ENCODE measurements at regions not wholly inside any gene's neighbourhood (a gene's known extent, or its start where the extent isn't known, plus 50 kb on each side); places are given as distances from the start of the nearest gene placed in this dataset.

DNA sequence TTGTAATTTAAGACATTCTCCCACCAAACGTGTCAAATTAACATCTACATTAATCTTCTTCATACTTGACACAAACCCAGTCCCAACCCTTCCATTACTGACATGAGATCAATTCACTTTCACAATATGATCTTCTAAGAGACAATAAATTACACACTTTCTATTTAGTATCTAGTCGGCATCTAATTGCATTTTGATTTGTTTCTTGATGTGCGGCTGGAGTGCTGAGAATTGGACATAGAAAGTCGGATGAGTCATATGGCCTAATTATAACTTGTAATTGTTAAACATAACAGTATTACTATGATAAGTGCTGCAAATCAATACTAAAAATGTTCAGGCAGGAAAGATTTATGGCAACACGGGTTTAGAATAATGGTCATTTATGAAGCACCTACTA lies 78.4 kb upstream of the RORA start:
- Mint-ChIP-seq H3K4me3 (no peak overlapping the region), H3K27ac (no peak overlapping the region), H3K27me3 (no peaks in the 10 kb centered on the region), H3K36me3 (no peaks in the 10 kb centered on the region), H3K9me3 (peaks cover 0 to 2% (median 0%) of the 10 kb centered on the region in 7 donors), H3K4me1 (no peaks in the 10 kb centered on the region)
- Histone ChIP-seq H3K27ac (ENCODE audit: insufficient read depth, low read length, poor library complexity, severe bottlenecking) (no peak overlapping the region), H3K27me3 (ENCODE audit: control insufficient read depth, insufficient read depth, low read length) (no peaks in the 10 kb centered on the region), H3K4me1 (ENCODE audit: control insufficient read depth, insufficient read depth, low read length, poor library complexity, severe bottlenecking) (no peaks in the 10 kb centered on the region), H3K9me3 (ENCODE audit: control insufficient read depth in 2 of 2, low read length in 2 of 2) (no peaks in the 10 kb centered on the region), H3K4me3 (ENCODE audit: low read depth, low read length) (no peak overlapping the region), H3K36me3 (ENCODE audit: control insufficient read depth, insufficient read depth, low read length) (no peaks in the 10 kb centered on the region)
- no peak for DNase-seq
- no peak for ATAC-seq (ENCODE audit: low read depth in 2 of 2)

GRCh38 chr15:61301701-61302100 lies 72.6 kb upstream of the RORA start:
- DNase-seq (no peak), ATAC-seq (ENCODE audit: low read depth in 2 of 2) (no peak)
- Mint-ChIP-seq H3K36me3 (no peaks in the 10 kb centered on the region), H3K4me1 (no peaks in the 10 kb centered on the region), H3K27me3 (peaks cover 9% of the 10 kb centered on the region), H3K9me3 (peaks cover 0 to 1% (median 0%) of the 10 kb centered on the region in 7 donors), H3K4me3 (no peak overlapping the region), H3K27ac (no peak overlapping the region)
- Histone ChIP-seq H3K4me1 (ENCODE audit: control insufficient read depth, insufficient read depth, low read length, poor library complexity, severe bottlenecking) (no peaks in the 10 kb centered on the region), H3K27me3 (ENCODE audit: control insufficient read depth, insufficient read depth, low read length) (no peaks in the 10 kb centered on the region), H3K4me3 (ENCODE audit: low read depth, low read length) (no peak overlapping the region), H3K36me3 (ENCODE audit: control insufficient read depth, insufficient read depth, low read length) (no peaks in the 10 kb centered on the region), H3K9me3 (ENCODE audit: control insufficient read depth in 2 of 2, low read length in 2 of 2) (no peaks in the 10 kb centered on the region), H3K27ac (ENCODE audit: insufficient read depth, low read length, poor library complexity, severe bottlenecking) (no peak overlapping the region)

DNA sequence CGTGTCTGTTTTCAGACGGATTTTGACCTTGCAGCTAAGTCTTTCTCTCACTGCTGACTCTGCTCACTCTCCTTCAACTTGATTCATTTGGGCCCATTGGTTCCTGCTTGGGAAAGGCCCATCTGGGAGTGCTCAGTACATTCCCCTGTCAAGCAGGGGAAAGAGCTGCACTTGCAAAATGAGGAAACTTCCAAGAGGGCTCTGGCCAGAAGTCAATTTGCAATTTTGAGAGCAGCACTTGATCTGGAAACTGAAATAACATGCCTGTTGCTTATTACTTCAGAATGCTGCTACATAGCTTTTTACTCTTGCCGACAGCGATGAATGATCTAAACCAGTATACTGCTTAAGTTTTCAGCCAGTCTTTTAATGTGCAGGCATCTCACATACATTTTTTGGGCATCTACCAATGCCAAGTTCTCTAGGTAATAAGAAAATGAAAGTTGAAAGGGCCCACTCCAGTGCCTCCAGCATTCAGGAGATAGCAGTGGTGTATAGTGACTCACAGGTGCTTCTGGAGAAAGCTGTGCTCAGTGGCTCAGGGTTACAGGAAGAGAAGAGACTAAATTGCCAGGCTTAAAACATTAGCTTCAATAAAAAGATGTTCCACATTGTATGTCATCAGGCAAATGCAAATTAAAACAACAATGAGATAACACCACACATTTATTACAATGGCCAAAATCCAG lies 70.1 kb upstream of the RORA start:
- Histone ChIP-seq H3K27ac (ENCODE audit: insufficient read depth, low read length, poor library complexity, severe bottlenecking) (no peak overlapping the region), H3K4me3 (ENCODE audit: low read depth, low read length) (no peak overlapping the region), H3K36me3 (ENCODE audit: control insufficient read depth, insufficient read depth, low read length) (no peaks in the 10 kb centered on the region), H3K27me3 (ENCODE audit: control insufficient read depth, insufficient read depth, low read length) (no peaks in the 10 kb centered on the region), H3K9me3 (ENCODE audit: control insufficient read depth in 2 of 2, low read length in 2 of 2) (no peaks in the 10 kb centered on the region), H3K4me1 (ENCODE audit: control insufficient read depth, insufficient read depth, low read length, poor library complexity, severe bottlenecking) (no peaks in the 10 kb centered on the region)
- ATAC-seq (ENCODE audit: low read depth in 2 of 2), result no peak
- Mint-ChIP-seq H3K4me1 (no peaks in the 10 kb centered on the region), H3K9me3 (peaks cover 0 to 1% (median 0%) of the 10 kb centered on the region in 7 donors), H3K36me3 (no peaks in the 10 kb centered on the region), H3K4me3 (no peak overlapping the region), H3K27me3 (peaks cover 9% of the 10 kb centered on the region), H3K27ac (no peak overlapping the region)
- no peak for DNase-seq

GRCh38 chr15:61295239-61295638 lies 66.1 kb upstream of the RORA start:
- Mint-ChIP-seq H3K27me3 (peaks cover 18% of the 10 kb centered on the region), H3K4me1 (no peaks in the 10 kb centered on the region), H3K36me3 (no peaks in the 10 kb centered on the region), H3K27ac (no peak overlapping the region), H3K4me3 (no peak overlapping the region), H3K9me3 (peaks cover 0 to 1% (median 0%) of the 10 kb centered on the region in 7 donors)
- Histone ChIP-seq H3K27me3 (ENCODE audit: control insufficient read depth, insufficient read depth, low read length) (no peaks in the 10 kb centered on the region), H3K36me3 (ENCODE audit: control insufficient read depth, insufficient read depth, low read length) (no peaks in the 10 kb centered on the region), H3K4me3 (ENCODE audit: low read depth, low read length) (no peak overlapping the region), H3K4me1 (ENCODE audit: control insufficient read depth, insufficient read depth, low read length, poor library complexity, severe bottlenecking) (no peaks in the 10 kb centered on the region), H3K9me3 (ENCODE audit: control insufficient read depth in 2 of 2, low read length in 2 of 2) (no peaks in the 10 kb centered on the region), H3K27ac (ENCODE audit: insufficient read depth, low read length, poor library complexity, severe bottlenecking) (no peak overlapping the region)
- DNase-seq, result no peak
- ATAC-seq (ENCODE audit: low read depth in 2 of 2), result no peak

DNA sequence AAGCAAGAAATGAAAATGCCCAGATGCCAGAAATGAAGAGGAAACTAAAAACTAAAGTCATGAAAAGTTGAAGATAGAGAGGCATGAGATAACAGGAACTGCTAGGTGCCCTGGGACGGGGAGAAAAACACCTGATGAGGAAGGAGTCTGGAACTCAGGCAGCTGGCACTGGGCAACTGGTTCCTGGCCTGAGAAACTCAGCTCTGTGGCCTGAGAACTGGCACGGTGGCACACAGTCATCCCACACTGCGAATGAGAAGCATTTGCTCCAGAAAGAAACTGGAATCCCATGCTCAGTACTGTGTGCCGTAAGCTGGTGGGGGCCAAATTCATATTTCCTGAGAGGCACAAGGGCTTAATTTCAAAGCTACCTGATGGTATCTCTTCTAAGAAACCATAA lies 53.6 kb upstream of the RORA start:
- H3K4me1 Mint-ChIP-seq, result no peaks in the 10 kb centered on the region
- Histone ChIP-seq H3K4me3 (ENCODE audit: low read depth, low read length) (no peak overlapping the region), H3K36me3 (ENCODE audit: control insufficient read depth, insufficient read depth, low read length) (no peaks in the 10 kb centered on the region), H3K27me3 (ENCODE audit: control insufficient read depth, insufficient read depth, low read length) (peaks cover 20% of the 10 kb centered on the region), H3K4me1 (ENCODE audit: control insufficient read depth, insufficient read depth, low read length, poor library complexity, severe bottlenecking) (no peaks in the 10 kb centered on the region), H3K27ac (ENCODE audit: insufficient read depth, low read length, poor library complexity, severe bottlenecking) (no peak overlapping the region), H3K9me3 (ENCODE audit: control insufficient read depth in 2 of 2, low read length in 2 of 2) (no peaks in the 10 kb centered on the region)
- H3K36me3 Mint-ChIP-seq, result no peaks in the 10 kb centered on the region
- H3K9me3 Mint-ChIP-seq, result peaks cover 0 to 5% (median 0%) of the 10 kb centered on the region in 7 donors
- H3K27ac Mint-ChIP-seq, result no peak overlapping the region
- peaks cover 33% of the 10 kb centered on the region for H3K27me3 Mint-ChIP-seq
- no peak for DNase-seq
- no peak for ATAC-seq (ENCODE audit: low read depth in 2 of 2)
- no peak overlapping the region for H3K4me3 Mint-ChIP-seq

DNA sequence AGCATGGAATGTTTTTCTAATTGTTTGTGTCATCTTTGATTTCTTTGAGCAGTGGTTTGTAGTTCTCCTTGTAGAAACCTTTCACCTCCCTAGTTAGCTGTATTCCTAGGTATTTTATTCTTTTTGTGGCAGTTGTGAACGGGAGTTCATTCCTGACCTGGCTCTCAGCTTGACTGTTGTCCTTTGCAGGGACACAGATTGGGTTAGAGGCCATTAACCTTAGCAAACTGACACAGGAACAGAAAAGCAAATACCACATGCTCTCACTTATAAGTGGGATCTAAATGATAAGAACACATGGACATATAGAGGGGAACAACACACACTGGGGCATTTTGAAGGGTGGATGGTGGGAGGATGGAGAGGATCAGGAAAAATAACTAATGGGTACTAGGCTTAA lies 52.2 kb upstream of the RORA start:
- H3K36me3 ChIP-seq (ENCODE audit: control insufficient read depth, insufficient read depth, low read length), result no peaks in the 10 kb centered on the region
- ATAC-seq (ENCODE audit: low read depth in 2 of 2), result no peak
- no peak overlapping the region for H3K27ac Mint-ChIP-seq
- no peaks in the 10 kb centered on the region for H3K9me3 ChIP-seq (ENCODE audit: control insufficient read depth in 2 of 2, low read length in 2 of 2)
- H3K9me3 Mint-ChIP-seq, result peaks cover 0 to 5% (median 0%) of the 10 kb centered on the region in 7 donors
- peaks cover 16% of the 10 kb centered on the region for H3K27me3 ChIP-seq (ENCODE audit: control insufficient read depth, insufficient read depth, low read length)
- H3K27me3 Mint-ChIP-seq, result peaks cover 28% of the 10 kb centered on the region
- H3K4me3 Mint-ChIP-seq, result no peak overlapping the region
- H3K4me1 ChIP-seq (ENCODE audit: control insufficient read depth, insufficient read depth, low read length, poor library complexity, severe bottlenecking), result no peaks in the 10 kb centered on the region
- no peaks in the 10 kb centered on the region for H3K4me1 Mint-ChIP-seq
- DNase-seq, result no peak
- H3K27ac ChIP-seq (ENCODE audit: insufficient read depth, low read length, poor library complexity, severe bottlenecking), result no peak overlapping the region
- H3K4me3 ChIP-seq (ENCODE audit: low read depth, low read length), result no peak overlapping the region
- no peaks in the 10 kb centered on the region for H3K36me3 Mint-ChIP-seq

Measured in CD4-positive, CD25-positive, alpha-beta regulatory T cell (primary cell).